Parathyroid adenoma (tissue), 2 donors: ENCODE measurements at regions not wholly inside any gene's neighbourhood (a gene's known extent, or its start where the extent isn't known, plus 50 kb on each side); places are given as distances from the start of the nearest gene placed in this dataset.

Source experiments
- H2AFZ ChIP-seq: fragments of 300-600 bp; sonication (generic); one replicate; pipeline ENCODE4 v1.7.0; 2017; ENCODE audit warnings: antibody characterized with exemption, mild to moderate bottlenecking
- H3K27ac ChIP-seq: fragments of 300-600 bp; sonication (generic); one replicate; pipeline ENCODE4 v1.7.0; 2017
- H3K27me3 ChIP-seq: fragments of 300-600 bp; sonication (generic); one replicate; pipeline ENCODE4 v1.7.0; 2017; ENCODE audit warnings: low read length; ENCODE audit not compliant: control insufficient read depth, insufficient read depth
- H3K36me3 ChIP-seq: fragments of 300-600 bp; sonication (generic); one replicate; pipeline ENCODE4 v1.7.0; 2017; ENCODE audit warnings: low read length; ENCODE audit not compliant: control insufficient read depth, insufficient read depth
- H3K4me1 ChIP-seq: fragments of 300-600 bp; sonication (generic); one replicate; pipeline ENCODE4 v1.7.0; 2017; ENCODE audit warnings: control low read depth
- H3K4me2 ChIP-seq: fragments of 300-600 bp; sonication (generic); one replicate; pipeline ENCODE4 v1.7.0; 2017; ENCODE audit warnings: low read length
- H3K4me3 ChIP-seq: fragments of 300-600 bp; sonication (generic); one replicate; pipeline ENCODE4 v1.7.0; 2017; ENCODE audit warnings: low read depth, low read length
- H3K79me2 ChIP-seq: fragments of 300-600 bp; sonication (generic); one replicate; pipeline ENCODE4 v1.7.0; 2017; ENCODE audit warnings: control low read depth
- H3K9ac ChIP-seq: fragments of 300-600 bp; sonication (generic); one replicate; pipeline ENCODE4 v1.7.0; 2017; ENCODE audit warnings: mild to moderate bottlenecking
- H3K9me3 ChIP-seq: fragments of 300-600 bp; sonication (generic); one replicate; pipeline ENCODE4 v1.7.0; 2017; ENCODE audit warnings: low read length; ENCODE audit not compliant: control insufficient read depth
- CTCF ChIP-seq: fragments of 300-600 bp; sonication (generic); IDR thresholded peaks from one replicate; pipeline ENCODE4 v1.7.0; 2017; ENCODE audit warnings: antibody characterized with exemption, mild to moderate bottlenecking
- donor health status: primary hyperparathyroidism.

GRCh38 chr10:64846700-64847099 lies 1325.5 kb downstream of the REEP3 start:
- Histone ChIP-seq H3K4me3 (no peak overlapping the region), H2AFZ (no peak overlapping the region), H3K27me3 (no peaks in the 10 kb centered on the region), H3K4me2 (no peak overlapping the region), H3K36me3 (no peaks in the 10 kb centered on the region), H3K4me1 (no peaks in the 10 kb centered on the region), H3K27ac (no peak overlapping the region), H3K9ac (no peak overlapping the region), H3K79me2 (no peaks in the 10 kb centered on the region), H3K9me3 (no peaks in the 10 kb centered on the region)
- no peak for TF ChIP-seq CTCF

GRCh38 chr10:64855941-64856340 lies 1334.7 kb downstream of the REEP3 start:
- H3K9me3 ChIP-seq: no peaks in the 10 kb centered on the region
- no peaks in the 10 kb centered on the region for H3K36me3 ChIP-seq
- H3K4me3 ChIP-seq: no peak overlapping the region
- TF ChIP-seq CTCF: no peak
- no peak overlapping the region for H3K27ac ChIP-seq
- H3K4me2 ChIP-seq: no peak overlapping the region
- no peak overlapping the region for H3K9ac ChIP-seq
- H3K4me1 ChIP-seq: no peaks in the 10 kb centered on the region
- no peaks in the 10 kb centered on the region for H3K27me3 ChIP-seq
- H3K79me2 ChIP-seq: no peaks in the 10 kb centered on the region
- H2AFZ ChIP-seq: no peak overlapping the region

- H3K27ac ChIP-seq: no peak overlapping the region
- H2AFZ ChIP-seq: no peak overlapping the region
- H3K36me3 ChIP-seq: no peaks in the 10 kb centered on the region
- H3K79me2 ChIP-seq: no peaks in the 10 kb centered on the region
- H3K4me3 ChIP-seq: no peak overlapping the region
- no peaks in the 10 kb centered on the region for H3K4me1 ChIP-seq
- H3K4me2 ChIP-seq: no peak overlapping the region
- H3K9me3 ChIP-seq: no peaks in the 10 kb centered on the region
- TF ChIP-seq CTCF: no peak
- no peaks in the 10 kb centered on the region for H3K27me3 ChIP-seq
- H3K9ac ChIP-seq: no peak overlapping the region
Measured at GRCh38 chr10:64859911-64860310, 1338.7 kb downstream of the REEP3 start.

- Histone ChIP-seq H3K27ac (no peak overlapping the region), H3K4me1 (no peaks in the 10 kb centered on the region), H3K4me3 (no peak overlapping the region), H3K36me3 (no peaks in the 10 kb centered on the region), H3K9ac (no peak overlapping the region), H3K27me3 (no peaks in the 10 kb centered on the region), H3K79me2 (no peaks in the 10 kb centered on the region), H3K4me2 (no peak overlapping the region), H2AFZ (no peak overlapping the region), H3K9me3 (no peaks in the 10 kb centered on the region)
- TF ChIP-seq CTCF: no peak
Measured at GRCh38 chr10:64863836-64864235, 1342.6 kb downstream of the REEP3 start.

GRCh38 chr10:64867501-64867962 lies 1346.3 kb downstream of the REEP3 start:
- no peaks in the 10 kb centered on the region for H3K36me3 ChIP-seq
- no peak overlapping the region for H3K4me3 ChIP-seq
- H3K9me3 ChIP-seq: no peaks in the 10 kb centered on the region
- TF ChIP-seq CTCF: no peak
- no peaks in the 10 kb centered on the region for H3K27me3 ChIP-seq
- H3K9ac ChIP-seq: no peak overlapping the region
- no peak overlapping the region for H3K4me2 ChIP-seq
- no peaks in the 10 kb centered on the region for H3K4me1 ChIP-seq
- H3K79me2 ChIP-seq: no peaks in the 10 kb centered on the region
- H3K27ac ChIP-seq: no peak overlapping the region
- H2AFZ ChIP-seq: no peak overlapping the region
